Erythroblast (primary cell): ENCODE measurements at regions not wholly inside any gene's neighbourhood (a gene's known extent, or its start where the extent isn't known, plus 50 kb on each side); places are given as distances from the start of the nearest gene placed in this dataset.

Experiments
- GATA1 ChIP-seq: IDR thresholded peaks from 2 replicates; pipeline ENCODE4 v1.6.1; 2011; ENCODE audit warnings: low read depth, mild to moderate bottlenecking, control low read depth, low read length, moderate library complexity
- POLR2A ChIP-seq: IDR thresholded peaks from 2 replicates; pipeline ENCODE4 v1.6.1; 2011; ENCODE audit warnings: mild to moderate bottlenecking, low read length

DNA sequence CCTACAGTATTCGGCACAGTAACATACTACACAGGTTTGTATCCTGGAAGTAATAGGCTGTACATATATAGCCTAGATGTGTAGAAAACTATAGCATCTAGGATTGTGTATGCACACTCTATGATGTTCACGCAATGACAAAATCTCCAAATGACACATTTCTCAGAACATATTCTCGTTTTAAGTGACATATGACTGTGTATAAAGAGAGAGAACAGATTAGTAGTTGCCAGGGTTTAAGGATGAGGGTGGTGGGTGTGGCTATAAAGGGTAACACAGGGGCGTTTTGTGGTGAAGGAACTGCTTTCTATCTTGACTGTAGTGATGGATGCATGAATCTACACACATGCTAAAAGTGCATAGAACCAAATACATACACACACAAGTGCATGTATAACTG, 101.2 kb downstream of the ARL4A start:
- TF ChIP-seq POLR2A: no peak
- no peak for TF ChIP-seq GATA1
